Activated T-cell treated with anti-CD3 and anti-CD28 coated beads, Interleukin-2, amount 50 U/mL, for 24 hours (primary cell): ENCODE measurements at regions not wholly inside any gene's neighbourhood (a gene's known extent, or its start where the extent isn't known, plus 50 kb on each side); places are given as distances from the start of the nearest gene placed in this dataset.

Experiments used
- DNase-seq: peaks from one replicate; pipeline ENCODE4 v3.0.0-alpha.2; 2020
- H3K27ac Mint-ChIP-seq: 2 replicates; pipeline ENCODE4 v1.8.0; 2020; ENCODE audit warnings: mild to moderate bottlenecking, mixed read lengths
- H3K27me3 Mint-ChIP-seq: 2 replicates; pipeline ENCODE4 v1.8.0; 2020; ENCODE audit warnings: mixed read lengths
- H3K36me3 Mint-ChIP-seq: 2 replicates; pipeline ENCODE4 v1.8.0; 2020; ENCODE audit warnings: low read depth, mixed read lengths
- H3K4me1 Mint-ChIP-seq: 2 replicates; pipeline ENCODE4 v1.8.0; 2020; ENCODE audit warnings: low read depth, mixed read lengths
- H3K4me3 Mint-ChIP-seq: 2 replicates; pipeline ENCODE4 v1.8.0; 2020; ENCODE audit warnings: mild to moderate bottlenecking, moderate library complexity, mixed read lengths
- H3K9me3 Mint-ChIP-seq: 2 replicates; pipeline ENCODE4 v1.8.0; 2020; ENCODE audit warnings: mixed read lengths

DNA sequence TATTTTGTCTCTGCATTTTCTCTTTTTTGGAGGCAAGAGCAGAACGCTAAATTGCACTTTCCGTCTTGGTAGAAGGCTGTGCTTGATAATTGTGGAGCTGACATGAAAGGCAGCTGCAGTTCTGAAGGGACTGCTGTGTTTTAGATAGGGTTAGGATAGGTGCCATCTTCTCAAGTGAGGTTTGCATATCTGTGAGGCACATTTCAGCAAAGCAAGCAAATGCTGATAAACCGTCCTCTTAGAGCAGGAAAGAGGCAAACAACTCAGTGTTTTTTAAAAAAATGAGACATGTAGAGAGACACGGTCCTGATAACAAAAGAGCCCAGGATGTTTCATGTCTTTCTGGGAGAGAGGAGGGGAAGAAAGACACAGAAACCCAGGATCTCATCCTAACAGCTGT lies 217.7 kb downstream of the SOCS6 start:
- Mint-ChIP-seq H3K4me3 (no peak overlapping the region), H3K4me1 (no peaks in the 10 kb centered on the region), H3K27me3 (no peaks in the 10 kb centered on the region), H3K36me3 (no peaks in the 10 kb centered on the region), H3K9me3 (no peaks in the 10 kb centered on the region), H3K27ac (no peak overlapping the region)
- no peak for DNase-seq

DNA sequence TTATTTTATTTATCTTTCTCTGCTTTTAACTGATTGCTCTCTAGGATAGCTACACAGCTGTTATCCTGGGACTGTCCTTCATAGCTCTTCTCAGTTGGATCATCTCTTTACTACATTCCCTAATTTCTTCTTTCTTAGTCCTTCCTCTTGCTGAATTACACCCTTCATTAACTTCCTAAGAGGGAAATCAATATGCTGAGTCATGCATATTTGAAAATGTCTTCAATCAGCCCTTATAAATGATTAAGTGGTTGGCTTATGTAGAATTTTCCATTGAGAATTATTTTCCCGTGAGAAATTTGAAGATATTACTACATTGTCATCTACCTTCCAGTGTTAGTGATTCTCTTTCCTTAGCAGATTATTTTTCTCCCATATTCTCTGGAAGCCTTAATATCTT lies 214.2 kb downstream of the SOCS6 start:
- no peak overlapping the region for H3K27ac Mint-ChIP-seq
- no peak for DNase-seq
- no peak overlapping the region for H3K4me3 Mint-ChIP-seq
- H3K4me1 Mint-ChIP-seq, result no peaks in the 10 kb centered on the region
- no peaks in the 10 kb centered on the region for H3K27me3 Mint-ChIP-seq
- H3K9me3 Mint-ChIP-seq, result no peaks in the 10 kb centered on the region
- no peaks in the 10 kb centered on the region for H3K36me3 Mint-ChIP-seq

DNA sequence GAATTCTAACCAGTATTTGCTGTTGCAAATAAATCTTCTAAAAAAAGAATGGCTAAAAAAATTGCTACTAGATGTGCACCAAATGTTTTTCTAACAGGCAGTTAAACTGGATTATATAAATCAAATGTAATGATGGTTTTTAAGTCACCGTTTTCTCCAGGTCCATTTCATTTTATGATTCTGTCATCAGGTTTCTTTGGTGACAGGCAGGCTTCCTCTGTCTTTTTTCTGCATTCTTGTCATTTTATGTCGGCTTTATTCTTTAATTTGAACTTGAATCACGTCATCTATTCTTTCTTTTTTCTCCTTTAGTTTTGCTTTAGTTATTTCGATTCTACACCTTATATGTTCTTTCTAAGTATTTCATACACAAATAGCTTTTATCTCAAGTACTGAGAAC lies 212.5 kb downstream of the SOCS6 start:
- Mint-ChIP-seq H3K4me3 (no peak overlapping the region), H3K4me1 (no peaks in the 10 kb centered on the region), H3K27me3 (no peaks in the 10 kb centered on the region), H3K27ac (no peak overlapping the region), H3K9me3 (no peaks in the 10 kb centered on the region), H3K36me3 (no peaks in the 10 kb centered on the region)
- no peak for DNase-seq

DNA sequence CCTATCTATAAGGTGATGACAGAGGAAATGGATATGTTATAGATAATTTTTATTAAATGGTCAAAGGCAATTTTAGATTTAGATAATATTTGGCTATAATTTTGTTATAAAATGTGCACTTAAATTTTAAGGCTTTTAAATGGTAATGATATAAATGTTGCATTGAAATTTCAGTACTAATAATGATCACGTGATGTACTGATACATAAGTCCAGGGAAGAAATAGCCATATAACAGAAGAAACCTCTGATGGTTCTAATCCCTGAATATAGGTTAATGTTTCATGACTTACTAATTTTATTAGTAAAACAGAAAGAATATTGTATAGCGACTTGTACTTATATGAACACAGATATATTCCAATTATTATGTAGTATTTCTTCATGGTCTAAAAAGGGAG lies 211.9 kb downstream of the SOCS6 start:
- no peaks in the 10 kb centered on the region for H3K36me3 Mint-ChIP-seq
- H3K27ac Mint-ChIP-seq, result no peak overlapping the region
- no peaks in the 10 kb centered on the region for H3K4me1 Mint-ChIP-seq
- H3K4me3 Mint-ChIP-seq, result no peak overlapping the region
- no peaks in the 10 kb centered on the region for H3K9me3 Mint-ChIP-seq
- no peak for DNase-seq
- H3K27me3 Mint-ChIP-seq, result no peaks in the 10 kb centered on the region

DNA sequence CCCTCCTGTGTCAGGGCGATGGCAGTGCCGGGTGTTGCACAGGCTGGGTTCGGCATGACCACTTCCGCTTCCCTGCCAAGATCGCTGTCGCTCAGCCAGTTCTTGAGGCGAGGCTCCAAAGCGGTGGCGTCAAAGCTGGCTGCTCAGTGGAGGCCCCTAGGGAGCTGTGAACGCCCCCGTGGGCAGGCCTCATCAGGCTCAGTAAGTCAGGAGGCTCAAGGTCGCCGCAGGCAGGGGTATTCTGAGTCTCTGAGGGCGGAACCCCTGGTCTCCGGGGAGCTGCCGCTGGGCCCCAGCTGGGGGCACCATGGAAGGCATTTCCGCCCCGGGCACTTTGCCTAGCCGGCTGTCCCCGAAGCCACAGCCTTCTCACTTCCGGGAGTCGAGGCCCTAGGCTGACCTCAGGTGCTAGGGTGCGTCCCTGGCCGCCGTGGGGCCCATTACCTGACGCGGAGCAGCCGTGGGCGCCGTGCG lies 210.4 kb downstream of the SOCS6 start:
- Mint-ChIP-seq H3K27ac (no peak overlapping the region), H3K27me3 (no peaks in the 10 kb centered on the region), H3K4me3 (no peak overlapping the region), H3K9me3 (no peaks in the 10 kb centered on the region), H3K4me1 (no peaks in the 10 kb centered on the region), H3K36me3 (no peaks in the 10 kb centered on the region)
- no peak for DNase-seq

DNA sequence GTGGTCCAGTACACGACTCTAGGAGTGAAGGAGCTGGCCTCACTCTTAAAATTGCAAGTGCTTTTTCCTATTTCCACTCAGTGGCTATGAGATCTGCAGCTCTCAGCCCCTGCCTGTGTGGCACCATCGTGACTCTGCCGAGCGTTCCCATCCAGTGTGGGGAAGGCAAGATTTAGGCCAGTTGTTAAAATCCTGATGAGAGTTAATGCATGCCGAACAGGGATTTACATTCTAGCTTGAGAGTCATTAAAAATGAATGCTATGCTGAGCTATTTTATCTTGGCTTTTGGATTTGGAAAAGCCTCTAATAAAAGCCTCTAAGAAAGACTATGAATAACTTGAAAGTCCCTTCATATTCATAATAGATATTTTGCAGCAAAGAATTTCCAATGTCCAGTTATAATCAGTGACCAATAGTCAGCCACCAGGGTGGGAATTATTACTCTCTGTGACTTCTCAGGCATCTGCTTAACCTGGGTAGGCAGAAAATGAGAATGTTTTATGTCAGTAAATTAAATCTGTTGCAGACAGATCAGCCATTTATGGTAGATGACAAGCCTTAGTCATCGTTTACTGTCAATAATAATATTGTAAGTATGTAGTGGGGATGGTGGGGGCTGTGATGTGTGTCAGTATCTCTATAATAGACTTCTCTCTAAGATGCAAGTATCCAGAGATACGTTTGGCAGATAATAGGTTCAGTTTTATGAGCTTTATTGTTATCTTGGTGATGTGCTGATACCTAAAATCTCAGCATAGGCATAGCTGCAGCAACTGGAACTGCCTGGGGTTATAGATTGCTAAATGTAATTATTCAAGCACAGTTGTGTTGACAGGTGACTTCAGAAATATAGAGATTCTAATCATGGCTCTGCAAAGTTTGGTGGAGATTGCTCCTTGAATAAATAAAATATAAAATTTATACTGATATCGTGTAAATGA lies 207.8 kb downstream of the SOCS6 start:
- Mint-ChIP-seq H3K27me3 (no peaks in the 10 kb centered on the region), H3K36me3 (no peaks in the 10 kb centered on the region), H3K4me1 (peaks cover under 1% of the 10 kb centered on the region), H3K27ac (no peak overlapping the region), H3K9me3 (no peaks in the 10 kb centered on the region), H3K4me3 (no peak overlapping the region)
- no peak for DNase-seq

DNA sequence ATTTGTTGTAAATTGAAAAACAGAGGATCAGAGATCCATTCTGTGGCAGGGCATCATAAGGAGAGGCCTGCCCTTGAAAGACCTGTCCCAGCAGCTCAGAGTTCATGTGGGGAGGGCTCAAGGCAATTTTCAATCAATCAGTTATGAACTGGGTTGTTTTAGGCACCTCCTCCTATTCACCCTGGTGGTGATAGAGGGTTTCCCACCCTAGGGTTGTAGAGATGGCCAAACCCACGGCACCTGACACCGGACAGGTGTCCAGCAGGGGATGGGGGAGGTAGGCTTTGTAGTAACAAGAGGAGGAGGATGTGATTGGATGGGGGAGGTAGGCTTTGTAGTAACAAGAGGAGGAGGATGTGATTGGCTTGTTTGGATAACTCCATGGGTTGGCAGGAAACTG lies 205.7 kb downstream of the SOCS6 start:
- H3K4me3 Mint-ChIP-seq, result no peak overlapping the region
- H3K27ac Mint-ChIP-seq, result no peak overlapping the region
- no peaks in the 10 kb centered on the region for H3K9me3 Mint-ChIP-seq
- H3K27me3 Mint-ChIP-seq, result peaks cover 7% of the 10 kb centered on the region
- peaks cover 6% of the 10 kb centered on the region for H3K4me1 Mint-ChIP-seq
- H3K36me3 Mint-ChIP-seq, result no peaks in the 10 kb centered on the region
- DNase-seq, result no peak

DNA sequence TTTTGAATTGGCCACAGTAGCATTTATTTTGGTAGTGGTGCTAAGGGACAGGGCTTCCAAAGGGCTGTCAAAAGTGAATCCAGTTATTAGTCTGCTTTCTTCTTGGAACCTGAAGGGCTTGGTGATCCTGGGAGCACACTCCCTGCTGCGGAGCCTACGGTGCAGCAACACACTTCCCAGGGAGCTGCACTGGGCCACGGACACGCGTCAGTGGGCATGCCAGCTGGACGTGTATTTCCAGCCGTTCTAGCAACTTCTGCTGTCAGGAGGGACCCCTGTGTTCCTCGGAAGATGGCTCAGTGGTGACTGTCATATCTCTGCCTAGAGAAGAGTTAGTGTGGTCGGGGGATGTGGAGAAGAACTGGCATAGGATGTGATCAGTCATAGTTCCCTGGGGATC lies 204.6 kb downstream of the SOCS6 start:
- H3K9me3 Mint-ChIP-seq, result no peaks in the 10 kb centered on the region
- no peak overlapping the region for H3K4me3 Mint-ChIP-seq
- H3K36me3 Mint-ChIP-seq, result no peaks in the 10 kb centered on the region
- H3K27ac Mint-ChIP-seq, result no peak overlapping the region
- H3K4me1 Mint-ChIP-seq, result peaks cover 6% of the 10 kb centered on the region
- no peak for DNase-seq
- peaks cover 7% of the 10 kb centered on the region for H3K27me3 Mint-ChIP-seq

DNA sequence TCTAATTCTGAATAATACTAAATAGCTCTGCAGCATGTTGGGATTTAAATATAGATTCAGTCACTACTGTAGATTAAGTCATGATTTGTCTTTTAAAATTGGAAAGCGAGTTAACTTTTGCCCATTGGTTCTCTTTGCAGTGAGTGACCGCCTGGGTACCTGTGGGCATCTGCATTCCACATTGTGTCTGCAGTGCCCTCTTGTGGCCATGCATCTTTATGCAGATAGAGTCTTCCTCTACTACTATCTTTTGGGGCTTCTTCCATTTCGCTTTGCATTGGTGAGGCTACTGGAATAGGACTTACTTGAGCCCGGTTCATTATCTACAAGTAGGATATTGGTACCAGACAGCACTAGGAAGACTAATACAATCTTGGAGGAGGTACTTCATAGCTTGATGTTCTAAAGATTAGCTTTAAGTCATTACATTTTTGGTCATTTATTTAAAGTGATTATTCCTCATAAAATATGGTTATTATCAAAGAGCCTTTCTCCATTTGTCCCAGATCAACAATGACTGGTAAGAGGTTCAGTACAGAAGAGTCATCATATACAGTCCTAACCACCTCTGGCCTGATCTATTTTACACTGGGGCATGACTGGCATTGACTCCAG lies 203.0 kb downstream of the SOCS6 start:
- no peaks in the 10 kb centered on the region for H3K9me3 Mint-ChIP-seq
- peak; percentile 44 for DNase-seq
- H3K27ac Mint-ChIP-seq, result no peak overlapping the region
- no peaks in the 10 kb centered on the region for H3K36me3 Mint-ChIP-seq
- H3K4me3 Mint-ChIP-seq, result no peak overlapping the region
- peaks cover 6% of the 10 kb centered on the region for H3K4me1 Mint-ChIP-seq
- peaks cover 7% of the 10 kb centered on the region for H3K27me3 Mint-ChIP-seq

DNA sequence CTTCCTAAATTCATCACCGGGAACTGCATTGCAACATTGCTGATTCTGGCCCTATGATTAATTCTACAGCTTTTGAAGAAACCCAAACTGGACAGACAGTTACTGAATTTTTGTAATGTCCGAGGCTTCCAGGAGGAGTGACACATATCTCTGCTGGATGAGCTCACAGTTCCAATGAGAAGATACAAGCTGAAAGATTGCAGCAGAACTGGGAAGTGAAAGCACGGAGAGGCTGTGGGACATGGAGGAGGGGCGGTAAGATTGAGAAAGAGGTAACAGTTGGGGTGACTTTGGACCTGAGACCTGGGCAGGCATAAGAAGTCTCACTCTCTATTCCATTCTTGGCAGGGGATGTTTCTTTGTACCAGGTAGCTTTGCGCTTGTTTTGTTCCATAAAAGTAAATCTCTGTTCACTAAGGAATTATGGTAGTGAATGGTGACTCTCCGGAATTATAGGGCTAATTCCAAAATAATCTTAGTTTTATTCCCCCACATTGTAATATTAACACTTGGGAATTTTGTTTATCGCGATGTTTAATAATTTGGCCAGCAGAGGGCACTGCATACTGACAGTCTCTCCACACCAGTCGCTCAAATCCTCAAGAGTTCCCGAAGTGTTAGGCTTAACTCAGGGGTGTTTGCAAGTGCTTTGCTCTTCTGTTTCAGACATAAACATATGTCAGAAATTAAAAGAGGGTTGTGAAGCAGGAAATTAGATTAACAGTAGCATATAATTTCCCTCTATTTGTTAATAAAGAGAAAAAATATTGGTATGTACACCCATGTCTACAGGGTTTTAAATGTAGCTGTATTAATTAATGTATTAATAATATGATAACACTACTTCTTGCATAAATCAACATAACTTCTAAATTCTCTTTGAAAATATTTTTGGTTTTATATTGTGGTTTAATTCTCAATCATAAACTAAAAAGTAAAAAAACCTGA lies 201.4 kb downstream of the SOCS6 start:
- Mint-ChIP-seq H3K4me3 (no peak overlapping the region), H3K36me3 (no peaks in the 10 kb centered on the region), H3K4me1 (peaks cover 6% of the 10 kb centered on the region), H3K9me3 (no peaks in the 10 kb centered on the region), H3K27me3 (peaks cover 14% of the 10 kb centered on the region), H3K27ac (no peak overlapping the region)
- DNase-seq, result no peak

DNA sequence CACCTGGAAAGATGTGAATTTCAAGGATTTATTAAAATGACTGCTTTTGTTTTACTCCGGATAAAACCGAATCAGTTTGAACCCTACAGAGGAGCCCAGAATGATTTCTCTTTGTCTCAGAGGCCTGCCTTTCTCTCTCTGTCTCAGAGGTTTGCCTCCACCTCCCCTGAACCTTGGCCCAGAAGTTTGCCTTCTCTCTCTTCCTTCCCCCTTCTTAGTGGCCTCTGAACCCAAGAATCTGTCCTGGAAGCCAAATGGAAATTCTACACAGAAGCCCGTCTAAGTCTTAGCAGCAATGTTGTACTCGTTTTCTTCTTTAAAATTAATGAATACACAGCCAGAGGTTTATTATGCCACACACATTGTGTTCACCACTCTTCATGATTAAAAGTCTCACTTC lies 200.7 kb downstream of the SOCS6 start:
- DNase-seq, result no peak
- H3K4me3 Mint-ChIP-seq, result no peak overlapping the region
- H3K27me3 Mint-ChIP-seq, result peaks cover 16% of the 10 kb centered on the region
- peaks cover 6% of the 10 kb centered on the region for H3K4me1 Mint-ChIP-seq
- no peak overlapping the region for H3K27ac Mint-ChIP-seq
- H3K9me3 Mint-ChIP-seq, result no peaks in the 10 kb centered on the region
- no peaks in the 10 kb centered on the region for H3K36me3 Mint-ChIP-seq

DNA sequence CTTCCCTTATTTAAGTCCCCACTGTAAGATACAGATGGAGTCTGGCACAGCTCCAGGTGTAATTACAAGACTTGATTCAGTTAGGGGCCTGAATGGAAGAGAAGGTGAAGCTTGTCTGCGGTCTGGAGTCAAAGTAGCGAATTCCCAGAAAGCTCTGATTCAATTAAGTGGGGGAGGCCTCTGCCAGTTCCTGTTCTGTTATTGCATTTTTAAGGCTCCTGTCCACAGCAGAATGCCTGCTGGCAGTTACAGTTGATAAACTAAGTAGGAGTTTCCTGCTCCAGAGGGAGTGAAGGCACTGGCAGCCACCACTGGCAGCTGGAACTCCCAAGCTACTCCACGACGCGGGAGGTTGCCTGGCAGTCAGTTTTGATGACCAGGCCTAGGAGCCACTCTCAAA lies 181.1 kb downstream of the SOCS6 start:
- H3K4me1 Mint-ChIP-seq, result no peaks in the 10 kb centered on the region
- no peak overlapping the region for H3K27ac Mint-ChIP-seq
- no peak for DNase-seq
- H3K4me3 Mint-ChIP-seq, result no peak overlapping the region
- H3K27me3 Mint-ChIP-seq, result no peaks in the 10 kb centered on the region
- no peaks in the 10 kb centered on the region for H3K9me3 Mint-ChIP-seq
- H3K36me3 Mint-ChIP-seq, result no peaks in the 10 kb centered on the region

DNA sequence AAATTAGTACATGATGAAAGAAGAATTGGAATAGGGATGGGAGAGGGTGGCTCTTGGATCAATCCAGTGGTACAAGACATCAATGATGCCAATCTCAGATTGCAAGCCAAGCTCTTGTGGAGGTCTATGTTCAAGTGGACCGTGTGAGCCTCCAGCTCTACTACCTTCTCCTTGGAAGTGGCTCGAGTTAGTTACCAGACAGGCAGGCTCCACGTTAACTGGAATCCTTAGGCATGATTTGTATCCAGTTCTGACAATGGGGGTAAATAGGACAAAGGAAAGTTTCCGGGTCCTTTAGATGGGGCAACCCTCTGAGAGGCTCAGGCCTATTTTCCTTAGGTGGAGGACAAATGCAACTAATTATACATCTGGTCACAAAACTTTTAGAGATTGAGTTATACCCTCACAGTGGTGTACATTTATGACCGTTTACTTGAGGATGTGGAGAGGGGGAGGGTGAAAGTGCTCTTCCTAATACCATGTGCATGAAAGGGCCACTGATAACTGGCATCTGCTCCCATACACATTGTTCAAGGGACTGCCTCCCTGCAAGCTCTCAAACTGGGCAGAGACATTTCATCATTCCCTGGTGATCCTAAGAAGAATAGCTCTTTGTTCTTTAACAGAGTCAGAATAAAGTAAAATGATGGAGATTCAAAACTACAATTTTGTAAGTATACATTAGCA lies 180.2 kb downstream of the SOCS6 start:
- no peak for DNase-seq
- H3K4me3 Mint-ChIP-seq, result no peak overlapping the region
- H3K36me3 Mint-ChIP-seq, result no peaks in the 10 kb centered on the region
- H3K9me3 Mint-ChIP-seq, result no peaks in the 10 kb centered on the region
- H3K27ac Mint-ChIP-seq, result no peak overlapping the region
- H3K27me3 Mint-ChIP-seq, result peaks cover 7% of the 10 kb centered on the region
- H3K4me1 Mint-ChIP-seq, result peaks cover 7% of the 10 kb centered on the region
